ENCODE measurements at regions not wholly inside any gene's neighbourhood (a gene's known extent, or its start where the extent isn't known, plus 50 kb on each side); places are given as distances from the start of the nearest gene placed in this dataset.
A peak's percentile ranks its signal among the peaks of the same experiment; 100 is the strongest.

DNA sequence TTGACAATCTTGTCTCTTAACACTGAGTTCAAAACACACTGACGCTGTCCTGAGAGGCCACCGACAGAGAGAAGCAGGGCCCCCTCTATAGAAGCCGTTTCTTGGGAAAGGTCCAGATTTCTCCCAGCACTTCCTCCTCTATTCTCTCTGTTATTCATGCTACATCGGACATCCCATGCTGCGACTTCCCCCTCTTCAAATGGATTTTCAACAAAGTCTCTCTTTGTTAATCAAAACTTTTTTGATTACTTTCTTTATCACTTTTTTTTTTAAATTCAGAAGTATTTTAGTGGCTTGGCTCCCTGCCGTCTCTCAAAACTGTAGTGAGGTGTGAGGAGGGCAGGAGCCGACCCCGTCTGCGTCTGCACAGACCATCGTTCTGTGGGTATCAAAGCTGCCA lies 298.9 kb upstream of the PITRM1 start:
- TF ChIP-seq, protein P1, sequence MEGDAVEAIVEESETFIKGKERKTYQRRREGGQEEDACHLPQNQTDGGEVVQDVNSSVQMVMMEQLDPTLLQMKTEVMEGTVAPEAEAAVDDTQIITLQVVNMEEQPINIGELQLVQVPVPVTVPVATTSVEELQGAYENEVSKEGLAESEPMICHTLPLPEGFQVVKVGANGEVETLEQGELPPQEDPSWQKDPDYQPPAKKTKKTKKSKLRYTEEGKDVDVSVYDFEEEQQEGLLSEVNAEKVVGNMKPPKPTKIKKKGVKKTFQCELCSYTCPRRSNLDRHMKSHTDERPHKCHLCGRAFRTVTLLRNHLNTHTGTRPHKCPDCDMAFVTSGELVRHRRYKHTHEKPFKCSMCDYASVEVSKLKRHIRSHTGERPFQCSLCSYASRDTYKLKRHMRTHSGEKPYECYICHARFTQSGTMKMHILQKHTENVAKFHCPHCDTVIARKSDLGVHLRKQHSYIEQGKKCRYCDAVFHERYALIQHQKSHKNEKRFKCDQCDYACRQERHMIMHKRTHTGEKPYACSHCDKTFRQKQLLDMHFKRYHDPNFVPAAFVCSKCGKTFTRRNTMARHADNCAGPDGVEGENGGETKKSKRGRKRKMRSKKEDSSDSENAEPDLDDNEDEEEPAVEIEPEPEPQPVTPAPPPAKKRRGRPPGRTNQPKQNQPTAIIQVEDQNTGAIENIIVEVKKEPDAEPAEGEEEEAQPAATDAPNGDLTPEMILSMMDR (IDR thresholded peaks at IDR 0.05): no peak
- no peak for TF ChIP-seq ZFX (IDR thresholded peaks at IDR 0.05; ENCODE audit: borderline replicate concordance)
- H3K27ac ChIP-seq: no peak overlapping the region

DNA sequence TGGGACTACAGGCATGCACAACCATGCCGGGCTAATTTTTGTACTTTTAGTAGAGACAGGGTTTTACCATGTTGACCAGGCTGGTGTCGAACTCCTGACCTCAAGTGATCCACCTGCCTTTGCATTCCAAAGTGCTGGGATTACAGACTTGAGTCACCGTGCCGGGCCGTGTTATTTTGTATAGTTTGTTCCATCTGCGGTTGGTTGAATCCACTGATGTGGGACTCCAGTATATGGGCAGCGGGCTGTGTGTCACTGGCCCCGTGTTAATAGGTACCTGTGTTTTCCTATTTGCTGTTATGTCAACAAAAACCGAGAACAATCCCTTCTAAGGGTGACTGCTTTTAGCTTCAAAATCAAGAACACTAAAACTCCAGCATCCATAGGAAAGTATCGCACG lies 297.6 kb upstream of the PITRM1 start:
- no peak for TF ChIP-seq ZFX (IDR thresholded peaks at IDR 0.05; ENCODE audit: borderline replicate concordance)
- TF ChIP-seq, protein P1 (IDR thresholded peaks at IDR 0.05): no peak
- no peak overlapping the region for H3K27ac ChIP-seq

DNA sequence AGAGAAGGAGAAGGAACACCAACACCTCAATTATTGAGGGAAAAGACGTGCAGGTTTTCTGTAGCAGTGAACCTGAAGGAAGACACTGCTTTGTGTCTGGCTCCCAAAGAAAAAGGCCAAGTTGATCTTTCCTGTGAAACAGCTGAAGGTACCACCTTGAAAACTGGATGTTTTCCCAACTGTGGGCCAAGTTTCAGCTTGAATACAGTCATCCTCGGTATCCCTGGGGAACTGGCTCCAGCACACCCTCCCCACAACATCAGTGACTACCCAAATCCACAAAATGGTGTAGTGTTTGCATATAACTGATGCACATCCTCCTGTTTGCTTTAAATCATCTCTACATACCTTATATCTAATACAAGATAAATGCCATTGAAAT lies 297.0 kb upstream of the PITRM1 start:
- H3K27ac ChIP-seq: no peak overlapping the region
- TF ChIP-seq ZFX (IDR thresholded peaks at IDR 0.05; ENCODE audit: borderline replicate concordance): no peak
- TF ChIP-seq, protein P1 (IDR thresholded peaks at IDR 0.05): no peak

DNA sequence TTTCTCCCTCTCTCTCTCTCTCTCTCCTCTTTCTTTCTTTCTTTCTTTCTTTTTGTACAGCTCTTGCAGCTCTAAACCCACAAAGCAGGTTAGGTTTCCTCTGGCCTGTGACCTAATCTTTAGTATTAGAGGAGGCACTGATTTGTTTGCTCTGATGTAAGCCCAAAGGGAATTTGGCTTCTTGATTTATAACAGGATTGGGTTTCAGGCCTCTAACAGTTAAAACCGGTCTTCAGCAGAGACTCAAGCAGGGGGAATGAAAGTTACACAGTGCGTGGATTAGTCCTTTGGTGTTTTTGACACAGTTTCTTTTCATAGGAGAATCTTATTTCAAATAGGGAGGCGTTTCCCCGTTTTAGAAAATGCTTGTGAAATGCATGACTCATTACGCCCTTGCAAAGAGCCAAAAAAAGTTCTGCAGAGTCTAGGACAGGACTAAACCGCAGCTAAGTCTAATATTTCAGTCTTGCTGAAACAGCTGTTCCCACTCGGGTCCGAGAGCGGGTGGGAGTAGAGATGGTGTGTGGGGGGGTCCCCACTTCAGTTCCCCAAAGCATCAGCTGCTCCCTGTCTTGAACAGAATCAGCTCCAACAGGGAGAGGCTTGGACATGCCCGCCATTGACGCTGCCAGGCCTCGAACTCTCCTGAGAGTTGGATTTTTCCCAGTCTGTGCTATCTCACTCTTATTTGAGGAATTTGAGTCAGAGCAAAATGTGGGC lies 296.5 kb upstream of the PITRM1 start:
- H3K27ac ChIP-seq: no peak overlapping the region
- no peak for TF ChIP-seq ZFX (IDR thresholded peaks at IDR 0.05; ENCODE audit: borderline replicate concordance)
- TF ChIP-seq, protein P1 (IDR thresholded peaks at IDR 0.05): no peak

DNA sequence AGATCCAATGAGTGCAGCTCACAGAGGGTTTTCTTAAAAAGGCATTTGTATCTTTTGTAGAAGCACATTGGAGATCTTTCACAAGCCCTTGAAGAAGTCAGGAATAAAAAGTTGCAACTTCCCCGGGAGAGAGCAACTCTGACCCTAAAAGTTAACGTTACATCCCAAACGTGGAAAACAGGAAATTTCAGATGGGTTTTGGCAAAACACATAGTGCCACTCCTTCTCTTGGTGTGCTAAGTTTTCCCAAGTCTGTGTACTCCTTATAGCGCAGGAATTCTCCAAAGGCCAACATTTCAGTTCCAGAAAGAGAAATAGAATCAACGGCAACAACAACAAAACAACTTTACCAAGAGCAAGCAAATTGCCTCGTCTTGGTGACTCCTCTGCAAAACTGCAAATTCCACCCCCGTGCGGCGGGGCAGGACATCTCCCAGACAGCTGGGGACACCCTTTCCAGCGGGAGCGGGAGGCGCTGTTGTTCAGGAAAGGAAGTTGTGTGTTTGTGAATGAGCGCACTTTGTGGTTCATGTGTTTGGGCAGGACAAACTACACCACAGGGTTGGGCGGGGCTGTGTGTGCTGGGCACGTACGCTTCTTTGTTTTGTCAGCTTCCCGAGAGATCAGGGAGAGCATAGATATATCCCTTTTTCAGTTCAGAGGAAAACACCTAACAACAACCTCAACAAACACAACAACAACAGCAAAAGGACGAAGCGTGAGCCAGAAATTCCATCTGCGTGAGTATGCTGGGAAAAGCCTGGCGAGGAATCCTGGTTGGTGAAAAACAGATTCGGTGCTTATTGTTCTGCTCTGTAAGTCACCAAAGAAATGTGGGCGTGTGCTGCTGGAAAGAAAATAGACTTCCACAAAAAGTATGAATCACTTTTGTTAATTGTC lies 294.7 kb upstream of the PITRM1 start:
- H3K27ac ChIP-seq: no peak overlapping the region
- TF ChIP-seq ZFX (IDR thresholded peaks at IDR 0.05; ENCODE audit: borderline replicate concordance): no peak
- TF ChIP-seq, protein P1 (IDR thresholded peaks at IDR 0.05): peak; percentile 40

DNA sequence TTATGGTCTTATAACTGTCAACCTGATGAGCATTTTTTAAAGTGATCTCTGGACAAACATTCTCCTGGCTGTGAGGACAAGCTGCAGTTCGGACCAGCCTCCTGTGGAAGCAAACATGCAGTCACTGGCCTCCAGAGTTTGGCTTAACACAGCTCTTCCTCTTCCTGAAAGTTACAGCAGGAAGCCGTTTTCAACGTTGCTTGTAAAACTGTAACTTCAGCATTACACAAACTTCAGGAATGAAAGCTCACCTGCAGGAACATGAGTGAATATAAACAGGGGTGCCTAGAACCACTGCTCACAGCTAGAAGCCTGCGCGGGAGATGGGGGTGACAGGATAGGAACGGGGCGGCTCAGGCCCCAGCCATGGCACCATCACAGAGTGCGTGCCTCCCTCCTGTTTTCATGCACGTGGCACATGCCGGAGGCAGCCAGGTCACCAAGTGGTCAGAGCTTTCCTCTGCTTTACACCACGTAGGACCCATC lies 292.9 kb upstream of the PITRM1 start:
- no peak overlapping the region for H3K27ac ChIP-seq
- TF ChIP-seq ZFX (IDR thresholded peaks at IDR 0.05; ENCODE audit: borderline replicate concordance): no peak
- TF ChIP-seq, protein P1 (IDR thresholded peaks at IDR 0.05): no peak

All from 22Rv1 (cell line).